Mammary epithelial cell (primary cell): ENCODE measurements at regions not wholly inside any gene's neighbourhood (a gene's known extent, or its start where the extent isn't known, plus 50 kb on each side); places are given as distances from the start of the nearest gene placed in this dataset.

ENCODE experiments used
- CTCF ChIP-seq, 2 donors: IDR thresholded peaks in 1 of 2; conservative IDR thresholded peaks in 1 of 2; 2 replicates each; pipeline ENCODE4 v1.5.1; 2011 to 2012; ENCODE audit warnings: inconsistent platforms in 2 of 2, low read length in 2 of 2, mild to moderate bottlenecking in 2 of 2, control low read depth in 1 of 2, low read depth in 1 of 2; ENCODE audit not compliant: insufficient read depth in 1 of 2; ENCODE audit errors: extremely low read depth in 1 of 2
- EZH2 ChIP-seq: IDR thresholded peaks from 2 replicates; pipeline ENCODE4 v1.6.1; 2012; ENCODE audit warnings: low read length, inconsistent platforms, borderline replicate concordance

DNA sequence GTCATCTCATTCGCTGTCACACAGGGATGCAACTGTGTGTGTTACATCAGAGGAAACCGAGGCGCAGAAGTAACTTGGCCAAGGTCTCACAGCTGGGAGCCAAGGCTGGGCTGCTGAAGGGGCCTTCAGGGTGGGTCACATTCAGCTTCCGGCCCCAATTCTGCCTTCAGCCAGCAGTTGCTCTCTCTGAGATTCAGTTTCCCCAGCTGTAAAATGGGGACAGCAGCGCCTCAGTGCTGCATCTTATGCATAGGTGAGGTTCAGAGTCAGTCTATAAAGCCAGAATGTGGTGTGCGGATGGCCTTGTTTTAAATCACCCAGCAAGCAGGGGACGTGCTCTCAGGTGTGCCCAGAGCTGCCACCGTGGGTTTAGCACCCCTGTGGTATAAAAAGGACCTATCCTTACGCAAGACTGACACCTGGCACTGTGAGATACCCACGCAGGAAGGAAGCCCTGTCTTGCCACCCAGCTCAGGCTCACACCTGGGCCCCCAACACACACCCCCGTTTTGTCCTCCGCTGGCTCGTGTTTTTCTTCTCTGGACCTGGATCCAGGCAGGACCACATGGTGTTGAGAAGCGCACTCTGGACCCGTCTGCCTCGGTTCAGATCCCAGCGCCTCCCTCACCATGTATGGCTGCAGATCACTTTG is 94.6 kb upstream of the GSE1 start:
- TF ChIP-seq CTCF (conservative IDR thresholded peaks at IDR 0.05 in 1 of 2, IDR thresholded peaks at IDR 0.05 in 1 of 2; ENCODE audit: extremely low read depth in 1 of 2, insufficient read depth in 1 of 2, low read depth in 1 of 2, low read length in 2 of 2) (no peak), EZH2 (no peak)
